ENCODE measurements at regions not wholly inside any gene's neighbourhood (a gene's known extent, or its start where the extent isn't known, plus 50 kb on each side); places are given as distances from the start of the nearest gene placed in this dataset.

DNA sequence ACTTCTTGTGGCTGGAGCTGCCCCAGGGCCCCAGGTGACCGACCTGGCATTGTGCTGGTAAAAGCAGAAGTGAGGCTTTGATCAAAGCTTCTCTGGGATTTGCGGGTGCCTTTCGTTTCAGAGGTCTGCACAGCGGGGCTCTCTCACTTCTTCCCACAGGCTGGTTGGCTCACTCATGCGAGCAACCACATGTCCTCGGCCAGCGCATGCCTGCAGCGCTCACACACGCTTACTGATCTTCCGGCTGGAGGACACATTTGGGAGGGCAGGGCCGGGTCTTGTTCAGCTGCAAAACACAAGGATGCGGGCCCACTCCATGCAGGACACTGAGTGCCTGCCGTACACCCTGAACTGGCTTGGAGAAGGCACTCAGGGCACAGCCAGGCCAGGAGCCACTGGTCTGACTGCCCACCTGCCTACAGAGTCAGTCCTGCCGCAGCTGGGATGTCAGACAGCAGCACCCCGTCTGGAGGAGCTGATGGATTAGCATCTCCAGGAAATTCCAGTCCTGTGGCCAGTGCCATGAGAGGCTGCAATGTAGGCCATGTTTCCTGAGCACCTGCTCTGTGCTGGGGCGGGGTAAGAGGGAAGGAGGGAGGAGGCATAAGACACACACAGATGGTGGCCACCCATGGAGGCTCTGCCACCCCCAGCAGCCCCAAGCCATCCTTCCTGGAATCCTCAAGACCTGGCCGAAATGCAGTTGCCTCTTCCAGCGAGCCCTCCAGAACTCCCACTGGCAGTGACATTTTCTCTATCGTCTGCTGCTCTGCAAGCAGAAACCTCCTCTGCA lies 1383.2 kb downstream of the BRD1 start:
- no peak for DNase-seq

DNA sequence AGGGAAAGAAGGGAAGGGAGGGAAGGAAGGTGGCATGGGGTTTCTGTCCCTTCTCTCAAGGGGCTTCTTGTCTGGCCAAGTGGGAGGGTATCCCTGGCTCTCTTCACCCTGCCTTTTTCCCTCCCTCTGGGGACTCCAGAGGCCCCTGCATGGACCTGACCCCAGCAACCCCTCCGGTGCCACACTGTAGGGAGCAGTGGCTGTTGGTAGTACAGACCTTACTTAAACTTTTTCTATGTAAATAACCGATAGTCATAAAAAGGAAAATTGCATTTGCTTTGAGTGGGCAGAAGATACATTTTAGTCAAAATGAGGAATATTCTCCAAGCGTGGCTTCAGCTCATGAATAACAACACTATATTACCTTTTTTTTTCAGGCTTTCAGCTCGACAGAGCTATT lies 1384.0 kb downstream of the BRD1 start:
- DNase-seq: no peak

- DNase-seq: no peak
Observed at GRCh38 chr22:48442663-48443062, 1385.0 kb downstream of the BRD1 start.

- DNase-seq: no peak
Observed at GRCh38 chr22:48441553-48441850, 1386.2 kb downstream of the BRD1 start.

GRCh38 chr22:48440673-48441552 lies 1386.8 kb downstream of the BRD1 start:
- DNase-seq: no peak

DNA sequence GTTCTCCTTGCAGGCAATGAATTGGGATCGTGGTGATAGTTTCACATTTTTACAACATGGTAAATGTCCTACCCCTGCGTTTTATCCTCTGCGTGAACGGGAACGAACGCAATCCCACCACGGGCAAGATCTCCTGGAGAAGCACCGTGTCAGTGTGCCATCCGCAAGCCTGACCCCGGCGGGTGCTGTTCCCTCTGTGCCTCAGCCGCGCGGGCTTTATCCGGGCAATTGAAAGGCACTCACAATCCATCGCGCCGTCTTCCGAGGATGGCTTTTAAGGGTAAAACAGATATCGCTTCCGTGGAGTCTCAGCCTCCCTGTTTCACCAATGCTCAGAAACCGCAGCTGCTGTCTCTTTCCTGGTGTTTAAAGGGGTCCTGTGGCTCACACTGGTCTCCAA lies 1387.5 kb downstream of the BRD1 start:
- no peak for DNase-seq

DNA sequence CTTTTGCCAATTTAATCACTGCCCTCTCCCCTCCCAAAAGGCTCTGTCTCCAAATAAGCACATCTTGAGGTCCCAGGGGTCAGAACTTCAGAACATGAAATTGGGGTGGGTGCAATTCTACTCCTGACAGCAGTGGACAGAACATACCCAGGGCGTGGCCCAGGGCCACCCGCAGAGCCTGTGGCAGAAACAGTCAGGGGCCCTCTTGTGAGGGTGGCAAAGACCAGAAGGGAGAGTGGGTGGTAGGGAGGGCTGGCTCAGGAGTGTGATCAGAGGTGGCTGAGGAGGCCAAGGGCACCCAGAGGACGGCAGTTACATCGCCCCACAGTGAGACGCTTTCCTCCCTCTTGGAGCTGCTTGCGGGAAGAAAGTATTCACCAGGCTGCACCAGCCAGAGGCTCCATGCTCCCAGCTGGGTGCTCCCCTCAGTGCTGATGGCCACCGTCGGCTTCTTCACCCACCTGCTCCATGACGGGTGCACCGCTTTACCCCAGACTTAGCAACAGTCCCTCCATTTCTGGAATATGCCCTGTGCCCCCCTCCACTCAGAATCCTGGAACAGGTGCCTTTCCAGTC lies 1388.0 kb downstream of the BRD1 start:
- DNase-seq: no peak

DNA sequence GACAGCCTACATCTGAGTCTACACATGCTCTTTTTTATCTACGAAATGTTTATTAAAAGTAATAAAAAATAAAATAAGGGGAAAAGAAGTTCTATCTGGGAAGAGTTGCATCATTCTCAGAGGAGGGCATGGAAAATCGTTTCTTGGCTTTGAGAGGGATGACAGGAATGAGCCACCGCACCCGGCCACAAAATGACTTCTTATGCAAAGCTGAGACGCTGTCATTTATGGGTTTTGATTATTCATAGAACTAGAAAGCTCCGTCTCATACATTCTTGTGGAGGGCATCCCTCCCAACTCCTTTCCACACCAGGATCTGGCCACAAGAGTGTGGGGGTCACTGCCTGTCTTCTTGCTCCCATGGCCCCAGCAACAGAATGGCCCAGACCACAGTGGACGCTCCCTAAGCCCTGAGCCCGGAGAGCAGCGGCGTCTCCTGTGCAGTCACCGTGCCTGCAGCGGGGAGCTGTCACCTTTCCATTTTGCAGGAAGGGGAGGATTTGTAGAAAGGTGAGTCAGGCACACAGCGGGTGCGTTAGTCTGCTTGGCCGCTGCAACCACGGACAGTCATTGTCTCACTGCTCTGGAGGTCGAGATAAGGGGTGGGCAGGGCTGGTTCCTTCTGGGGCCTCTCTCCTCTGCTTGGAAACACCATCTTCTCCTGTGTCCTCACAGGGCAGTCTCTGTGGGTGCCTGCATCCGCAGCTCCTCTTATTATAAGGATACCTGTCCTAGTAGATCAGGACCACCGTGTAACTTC lies 1388.7 kb downstream of the BRD1 start:
- no peak for DNase-seq

GRCh38 chr22:48438096-48438495 lies 1389.6 kb downstream of the BRD1 start:
- no peak for DNase-seq

GRCh38 chr22:48436201-48436931 lies 1391.3 kb downstream of the BRD1 start:
- no peak for DNase-seq

DNA sequence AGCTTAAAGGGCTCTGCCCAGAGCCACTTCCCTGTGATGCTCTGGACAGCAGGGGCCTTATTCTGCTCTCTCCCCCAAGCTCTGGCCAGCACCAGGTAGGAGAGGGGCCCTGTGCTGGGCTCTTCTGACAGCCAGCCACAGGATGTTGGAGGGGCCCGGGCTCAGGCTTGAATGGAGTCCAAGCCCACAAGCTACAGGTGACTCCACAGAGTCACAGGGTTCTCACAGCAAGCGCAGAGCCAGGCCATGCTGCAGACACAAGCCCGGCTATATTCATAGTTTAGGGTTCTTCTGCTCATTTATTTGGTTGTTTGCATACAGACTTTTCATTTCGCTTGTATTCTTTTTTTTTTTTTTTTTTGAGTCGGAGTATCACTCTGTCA lies 1392.8 kb downstream of the BRD1 start:
- no peak for DNase-seq

DNA sequence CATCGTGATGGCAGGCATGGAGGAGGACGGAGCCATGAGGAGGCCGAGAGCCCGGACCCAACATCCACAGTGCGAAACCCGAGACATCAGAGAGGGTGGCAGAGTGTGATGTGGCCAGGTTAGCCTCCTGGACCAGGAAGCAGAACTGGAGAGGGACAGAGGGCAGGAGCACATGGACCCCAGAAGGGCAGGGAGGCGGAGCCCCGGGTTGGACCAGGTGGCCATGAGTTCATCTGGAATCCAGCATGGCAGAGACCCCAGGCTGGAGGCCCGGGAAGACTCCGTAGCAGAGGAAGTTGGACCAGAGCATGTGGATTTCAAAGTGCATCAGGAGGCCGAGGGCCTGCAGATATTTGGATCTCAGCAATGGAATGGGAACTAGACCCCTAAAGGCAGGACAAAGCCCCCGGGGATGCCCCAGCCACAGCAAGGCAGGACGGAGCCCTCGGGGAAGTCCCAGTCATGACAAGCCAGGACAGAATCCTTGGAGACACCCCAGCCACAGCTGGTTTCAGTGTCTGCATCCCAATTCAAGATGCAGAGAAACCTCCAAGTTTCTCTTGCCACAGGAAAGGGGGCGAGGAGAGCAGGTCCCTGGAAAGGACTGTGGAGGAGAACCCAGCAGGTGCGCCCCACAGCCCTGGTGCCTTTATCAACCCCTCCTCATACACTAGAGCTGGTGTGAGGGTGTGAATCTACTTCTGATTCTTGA lies 1393.4 kb downstream of the BRD1 start:
- DNase-seq: no peak

GRCh38 chr22:48433647-48434046 lies 1394.0 kb downstream of the BRD1 start:
- DNase-seq: no peak

DNA sequence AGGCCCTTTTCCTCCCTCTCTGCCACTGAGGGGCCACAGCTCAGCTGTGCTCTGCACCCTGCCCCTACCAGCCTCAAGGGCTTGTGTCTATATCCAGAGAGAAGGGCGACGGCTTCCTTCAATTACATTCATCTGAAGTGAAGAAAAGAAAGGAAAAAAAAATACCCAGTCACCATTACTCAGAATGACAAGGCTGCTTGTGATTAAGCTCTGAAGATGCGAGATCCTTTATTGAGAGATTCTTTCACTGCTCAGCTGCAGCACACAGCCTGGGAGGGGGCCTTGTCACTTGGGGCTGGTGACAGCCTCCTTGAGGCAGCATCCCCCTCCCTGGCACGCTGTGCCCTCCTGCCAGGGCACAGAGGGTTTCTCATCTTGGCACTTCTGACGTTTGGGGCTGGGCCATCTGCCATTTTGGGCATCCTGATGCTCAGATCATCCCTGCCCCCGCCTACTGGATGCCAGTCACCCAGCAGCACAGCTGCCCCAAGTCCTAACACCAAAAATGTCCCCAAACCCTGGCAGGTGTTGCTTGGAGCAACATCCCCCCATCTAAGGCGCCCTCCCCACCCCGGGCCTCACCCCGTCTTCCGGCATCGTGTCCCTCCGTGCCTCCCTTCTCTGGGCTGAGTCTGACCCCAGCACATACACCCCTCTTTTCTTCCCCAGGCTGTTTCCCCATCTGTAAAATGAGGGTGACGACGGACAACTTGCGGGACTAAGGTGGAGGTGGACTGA lies 1394.7 kb downstream of the BRD1 start:
- DNase-seq: no peak

DNA sequence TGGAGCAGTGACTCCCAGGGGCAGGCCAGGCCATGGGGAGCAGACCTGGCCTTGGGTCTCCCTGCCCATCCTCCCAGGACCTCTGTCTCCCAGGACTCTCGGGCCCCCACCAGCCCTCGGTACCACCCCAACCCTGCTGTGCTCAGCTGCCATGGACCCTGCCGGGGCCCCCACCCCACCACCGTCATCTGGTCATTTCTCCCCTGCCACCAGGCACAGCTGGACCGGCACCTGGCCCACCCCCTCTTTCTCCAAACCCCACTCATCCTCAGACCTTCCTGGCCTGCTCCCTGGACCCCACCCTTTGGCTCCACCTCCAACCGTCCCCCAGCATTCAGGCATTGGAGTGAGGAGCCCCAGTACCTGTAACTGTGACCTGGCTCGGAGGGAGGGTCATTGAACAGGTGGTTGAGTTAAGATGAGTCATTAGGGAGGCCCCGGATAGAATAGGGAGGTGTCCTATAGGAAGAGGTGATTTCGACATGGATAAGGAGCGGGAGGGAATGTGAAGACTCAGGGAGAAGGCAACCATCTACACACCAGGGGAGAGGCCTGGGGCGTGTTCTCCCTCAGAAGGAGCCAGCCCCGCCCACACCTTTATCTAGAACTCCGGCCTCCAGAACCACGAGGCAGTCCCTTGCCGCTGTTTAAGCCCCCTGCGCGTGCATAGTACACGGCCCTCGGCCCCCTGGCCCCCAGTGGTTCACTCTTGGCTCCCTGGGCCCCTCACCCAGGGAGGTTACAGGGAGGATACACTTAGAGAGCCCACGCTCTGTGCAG lies 1395.9 kb downstream of the BRD1 start:
- no peak for DNase-seq

DNA sequence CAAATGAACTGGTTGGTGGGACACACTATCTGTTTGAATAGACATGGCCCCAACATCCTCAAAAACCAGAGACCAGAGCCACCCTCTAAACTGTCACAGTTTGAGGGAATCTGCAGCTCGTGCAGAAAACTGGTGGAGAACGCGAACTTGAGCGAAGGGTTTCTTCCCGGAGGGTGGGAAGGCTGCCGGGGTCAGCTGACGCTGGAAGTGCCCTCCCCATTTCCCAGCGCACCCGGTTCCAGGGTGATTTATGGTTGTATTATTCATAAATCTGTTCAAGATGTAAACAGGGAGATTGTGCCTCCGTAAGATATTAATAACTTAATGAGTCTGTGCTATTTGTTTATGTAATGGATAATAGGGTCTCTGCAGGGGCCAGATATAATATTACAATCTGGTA lies 1396.7 kb downstream of the BRD1 start:
- DNase-seq: no peak

GRCh38 chr22:48429446-48430020 lies 1398.1 kb downstream of the BRD1 start:
- no peak for DNase-seq

- DNase-seq: no peak
Observed at GRCh38 chr22:48428631-48429371, 1398.9 kb downstream of the BRD1 start.

GRCh38 chr22:48427731-48428211 lies 1399.9 kb downstream of the BRD1 start:
- DNase-seq: no peak
